ENCODE measurements at regions not wholly inside any gene's neighbourhood (a gene's known extent, or its start where the extent isn't known, plus 50 kb on each side); places are given as distances from the start of the nearest gene placed in this dataset.

DNA sequence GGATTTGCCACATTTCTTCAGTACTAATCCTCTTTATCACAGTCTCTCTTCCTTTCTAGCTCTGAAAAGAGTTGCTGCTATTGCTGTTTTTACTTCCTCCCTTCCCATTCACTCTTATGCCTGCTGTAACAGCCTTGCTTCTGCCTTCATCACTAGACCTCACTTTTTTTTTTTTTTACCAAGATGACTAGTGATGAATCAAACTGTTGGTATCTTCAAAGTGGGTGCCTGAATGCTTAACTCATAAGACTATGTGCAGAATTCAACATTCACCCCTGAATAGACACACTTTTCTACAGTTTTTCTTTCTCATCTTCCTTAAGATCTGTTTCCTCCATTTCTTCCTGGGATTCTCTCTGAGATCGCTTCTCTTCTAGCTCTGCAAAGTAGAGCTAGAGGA, 217.2 kb upstream of the HTR2A start:
- no peak for DNase-seq (ENCODE audit: low read depth)
- no peak for TF ChIP-seq MYC (IDR thresholded peaks at IDR 0.05; ENCODE audit: low read depth, low read length)
- TF ChIP-seq, protein P1, sequence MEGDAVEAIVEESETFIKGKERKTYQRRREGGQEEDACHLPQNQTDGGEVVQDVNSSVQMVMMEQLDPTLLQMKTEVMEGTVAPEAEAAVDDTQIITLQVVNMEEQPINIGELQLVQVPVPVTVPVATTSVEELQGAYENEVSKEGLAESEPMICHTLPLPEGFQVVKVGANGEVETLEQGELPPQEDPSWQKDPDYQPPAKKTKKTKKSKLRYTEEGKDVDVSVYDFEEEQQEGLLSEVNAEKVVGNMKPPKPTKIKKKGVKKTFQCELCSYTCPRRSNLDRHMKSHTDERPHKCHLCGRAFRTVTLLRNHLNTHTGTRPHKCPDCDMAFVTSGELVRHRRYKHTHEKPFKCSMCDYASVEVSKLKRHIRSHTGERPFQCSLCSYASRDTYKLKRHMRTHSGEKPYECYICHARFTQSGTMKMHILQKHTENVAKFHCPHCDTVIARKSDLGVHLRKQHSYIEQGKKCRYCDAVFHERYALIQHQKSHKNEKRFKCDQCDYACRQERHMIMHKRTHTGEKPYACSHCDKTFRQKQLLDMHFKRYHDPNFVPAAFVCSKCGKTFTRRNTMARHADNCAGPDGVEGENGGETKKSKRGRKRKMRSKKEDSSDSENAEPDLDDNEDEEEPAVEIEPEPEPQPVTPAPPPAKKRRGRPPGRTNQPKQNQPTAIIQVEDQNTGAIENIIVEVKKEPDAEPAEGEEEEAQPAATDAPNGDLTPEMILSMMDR (IDR thresholded peaks at IDR 0.05; ENCODE audit: low read depth, low read length): no peak
- no peak for TF ChIP-seq POLR2A (IDR thresholded peaks at IDR 0.05; ENCODE audit: extremely low read depth, insufficient read length)
- TF ChIP-seq, protein P2, sequence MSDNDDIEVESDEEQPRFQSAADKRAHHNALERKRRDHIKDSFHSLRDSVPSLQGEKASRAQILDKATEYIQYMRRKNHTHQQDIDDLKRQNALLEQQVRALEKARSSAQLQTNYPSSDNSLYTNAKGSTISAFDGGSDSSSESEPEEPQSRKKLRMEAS (IDR thresholded peaks at IDR 0.05; ENCODE audit: low read depth, low read length): no peak
- H3K4me3 ChIP-seq (ENCODE audit: low read depth, low read length): no peak overlapping the region

DNA sequence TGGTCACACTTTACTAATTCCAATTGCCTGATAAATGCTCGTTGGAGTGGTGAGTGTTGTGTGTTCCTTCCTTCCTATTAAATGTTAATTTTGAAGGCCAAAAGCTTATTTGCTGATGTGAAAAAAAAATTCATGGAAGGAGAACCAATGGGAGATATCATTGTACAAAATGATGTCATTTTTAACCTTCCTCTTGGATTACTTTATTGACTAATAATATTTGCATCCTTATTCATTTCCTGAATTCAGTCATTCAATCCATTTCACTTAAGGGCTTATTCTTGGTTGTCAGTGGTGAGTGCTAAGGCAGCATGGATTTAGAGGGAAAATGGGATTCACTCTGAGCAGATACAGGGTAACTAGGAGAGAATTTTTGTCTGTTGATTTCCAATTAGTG, 216.0 kb upstream of the HTR2A start:
- TF ChIP-seq MYC (IDR thresholded peaks at IDR 0.05; ENCODE audit: low read depth, low read length): no peak
- TF ChIP-seq POLR2A (IDR thresholded peaks at IDR 0.05; ENCODE audit: extremely low read depth, insufficient read length): no peak
- TF ChIP-seq, protein P2 (IDR thresholded peaks at IDR 0.05; ENCODE audit: low read depth, low read length): no peak
- TF ChIP-seq, protein P1 (IDR thresholded peaks at IDR 0.05; ENCODE audit: low read depth, low read length): no peak
- H3K4me3 ChIP-seq (ENCODE audit: low read depth, low read length): no peak overlapping the region
- no peak for DNase-seq (ENCODE audit: low read depth)

DNA sequence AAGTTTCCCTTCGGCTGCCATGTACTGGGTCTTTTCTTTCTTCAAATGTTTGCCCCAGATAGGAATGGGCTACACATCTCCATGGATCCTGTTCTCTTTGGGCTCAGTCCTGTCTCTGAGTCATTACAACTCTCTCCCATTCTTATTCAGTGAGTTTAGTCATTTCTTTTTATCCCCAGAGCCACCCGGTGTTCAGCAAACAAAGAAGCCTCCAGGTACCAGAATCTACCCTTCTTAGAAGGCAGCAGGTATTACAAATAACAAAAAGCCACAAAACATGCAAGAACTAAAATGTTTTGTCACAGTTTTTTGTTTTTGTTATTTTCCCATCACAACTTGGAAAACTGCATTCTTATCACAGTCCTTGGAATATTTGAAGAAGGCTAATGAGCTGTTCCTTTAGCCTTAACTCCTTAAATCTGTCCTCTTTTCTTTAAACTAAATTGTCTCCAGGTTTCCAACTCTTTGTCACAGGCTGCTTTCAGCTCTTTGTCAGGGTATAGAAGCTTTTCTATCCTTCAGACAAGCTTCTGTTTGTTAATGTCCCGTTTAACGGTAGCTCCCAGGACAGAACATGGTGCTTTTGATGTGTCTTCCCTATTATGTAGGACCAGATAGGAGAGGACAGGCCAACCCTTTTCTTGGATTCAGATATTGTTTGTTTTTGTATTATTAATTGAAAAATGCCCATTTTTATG, 215.5 kb upstream of the HTR2A start:
- TF ChIP-seq, protein P1 (IDR thresholded peaks at IDR 0.05; ENCODE audit: low read depth, low read length): no peak
- TF ChIP-seq POLR2A (IDR thresholded peaks at IDR 0.05; ENCODE audit: extremely low read depth, insufficient read length) (no peak), MYC (IDR thresholded peaks at IDR 0.05; ENCODE audit: low read depth, low read length) (no peak)
- TF ChIP-seq, protein P2 (IDR thresholded peaks at IDR 0.05; ENCODE audit: low read depth, low read length): no peak
- no peak overlapping the region for H3K4me3 ChIP-seq (ENCODE audit: low read depth, low read length)
- DNase-seq (ENCODE audit: low read depth): no peak

DNA sequence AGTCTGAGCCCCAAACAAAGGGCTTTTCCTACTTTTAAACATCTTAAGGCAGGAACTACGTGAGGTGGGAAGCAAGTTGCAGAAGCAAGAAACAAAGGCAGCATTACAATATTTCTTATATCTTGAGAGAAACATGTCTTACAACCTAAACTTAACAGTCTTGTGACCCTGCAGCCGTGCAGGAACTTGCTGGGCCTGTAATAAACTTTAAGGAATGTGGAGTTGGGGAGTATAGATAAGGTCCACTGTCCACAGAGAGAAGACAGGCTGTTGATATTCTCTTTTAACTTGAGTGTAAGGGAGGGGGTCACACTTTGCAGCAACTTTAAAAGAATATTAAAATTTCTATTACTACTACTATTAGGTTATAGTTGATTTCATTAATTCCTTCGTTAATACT, 214.6 kb upstream of the HTR2A start:
- DNase-seq (ENCODE audit: low read depth): no peak
- no peak overlapping the region for H3K4me3 ChIP-seq (ENCODE audit: low read depth, low read length)
- TF ChIP-seq, protein P2 (IDR thresholded peaks at IDR 0.05; ENCODE audit: low read depth, low read length): no peak
- TF ChIP-seq MYC (IDR thresholded peaks at IDR 0.05; ENCODE audit: low read depth, low read length): no peak
- TF ChIP-seq, protein P1 (IDR thresholded peaks at IDR 0.05; ENCODE audit: low read depth, low read length): no peak

DNA sequence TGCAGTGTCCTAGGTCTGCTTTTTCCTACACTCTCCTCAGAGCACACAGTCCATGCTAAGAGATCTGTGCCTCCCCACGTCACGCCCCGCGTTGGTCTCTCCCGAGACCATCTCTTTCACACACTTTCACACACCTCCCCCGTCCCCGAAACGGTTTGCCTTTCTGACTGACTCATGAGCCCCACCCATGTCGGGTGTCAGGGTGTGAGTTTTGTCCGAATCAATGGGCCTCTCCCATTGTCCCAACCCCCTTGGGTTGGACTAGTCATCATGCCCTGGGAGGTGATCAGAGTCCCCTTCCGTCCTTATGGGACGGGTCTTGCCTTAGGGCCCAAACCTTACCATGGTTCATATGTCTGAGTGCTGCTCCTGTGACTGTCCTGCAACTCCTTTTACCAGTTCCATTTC, 214.0 kb upstream of the HTR2A start:
- no peak for DNase-seq (ENCODE audit: low read depth)
- no peak overlapping the region for H3K4me3 ChIP-seq (ENCODE audit: low read depth, low read length)
- TF ChIP-seq, protein P2 (IDR thresholded peaks at IDR 0.05; ENCODE audit: low read depth, low read length): no peak
- no peak for TF ChIP-seq POLR2A (IDR thresholded peaks at IDR 0.05; ENCODE audit: extremely low read depth, insufficient read length)
- no peak for TF ChIP-seq MYC (IDR thresholded peaks at IDR 0.05; ENCODE audit: low read depth, low read length)
- TF ChIP-seq, protein P1 (IDR thresholded peaks at IDR 0.05; ENCODE audit: low read depth, low read length): no peak

All from NB4 (cell line).